ENCODE measurements at regions not wholly inside any gene's neighbourhood (a gene's known extent, or its start where the extent isn't known, plus 50 kb on each side); places are given as distances from the start of the nearest gene placed in this dataset.

DNA sequence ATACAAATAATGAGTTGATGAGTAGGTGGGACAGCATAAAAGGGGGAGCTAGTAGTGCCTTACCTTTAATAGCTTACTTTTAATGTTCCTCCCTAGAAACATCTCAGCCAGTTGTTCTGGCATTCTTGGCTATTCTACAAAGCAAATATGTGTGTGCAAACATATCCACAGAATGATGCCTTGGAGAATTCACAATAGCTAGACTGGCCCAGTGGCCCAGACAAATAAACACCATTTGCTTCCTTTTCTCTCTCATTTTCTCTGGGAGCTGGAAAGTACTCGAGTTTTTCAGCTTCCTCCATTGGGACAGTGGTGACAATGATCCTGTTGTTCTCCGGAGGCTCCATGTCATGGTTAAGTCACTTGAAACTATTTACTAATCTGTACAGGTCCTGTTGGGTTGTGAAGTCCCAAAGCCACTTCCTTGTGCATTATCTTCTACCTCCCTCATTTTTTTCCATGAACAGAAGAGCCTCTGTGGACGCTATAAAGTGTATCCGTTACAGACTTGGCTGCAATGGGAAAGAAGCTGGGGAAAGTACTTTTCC, 122.9 kb downstream of the DMAC1 start:
- TF ChIP-seq POLR2A (IDR thresholded peaks at IDR 0.05; ENCODE audit: low read depth, low read length) (no peak), TAF1 (IDR thresholded peaks at IDR 0.05; ENCODE audit: borderline replicate concordance, low read depth, low read length) (no peak)
